Spleen (tissue), 11 donors: ENCODE measurements at regions not wholly inside any gene's neighbourhood (a gene's known extent, or its start where the extent isn't known, plus 50 kb on each side); places are given as distances from the start of the nearest gene placed in this dataset.

Experiments used
- DNase-seq: peaks from one replicate; pipeline ENCODE4 v3.0.0-alpha.2; 2020
- H3K27ac ChIP-seq, 8 donors: fragments of 200-600 bp; sonication (generic) in 7 of 8; 1 replicate in 4 of 8; 2 replicates in 4 of 8; pipeline versions ENCODE4 v1.5.0 to v1.8.0; 2016 to 2021; ENCODE audit warnings: inconsistent platforms in 4 of 8, mild to moderate bottlenecking in 4 of 8, moderate library complexity in 1 of 8
- H3K27me3 ChIP-seq, 7 donors: fragments of 200-600 bp; sonication (generic) in 6 of 7; replicated peaks in 1 of 7; 1 replicate in 4 of 7; 2 replicates in 3 of 7; pipeline versions ENCODE4 v1.5.0 to v1.8.0; 2016 to 2021; ENCODE audit warnings: inconsistent platforms in 3 of 7, mild to moderate bottlenecking in 1 of 7
- H3K36me3 ChIP-seq, 6 donors: fragments of 200-600 bp; sonication (generic) in 5 of 6; 1 replicate in 4 of 6; 2 replicates in 2 of 6; pipeline versions ENCODE4 v1.5.0 to v1.8.0; 2016 to 2021; ENCODE audit warnings: inconsistent platforms in 2 of 6
- H3K4me1 ChIP-seq, 6 donors: fragments of 200-600 bp; sonication (generic) in 5 of 6; 1 replicate in 3 of 6; 2 replicates in 3 of 6; pipeline versions ENCODE4 v1.5.0 to v1.8.0; 2016 to 2021; ENCODE audit warnings: inconsistent platforms in 3 of 6
- H3K4me3 ChIP-seq, 8 donors: fragments of 200-600 bp; sonication (generic) in 7 of 8; 1 replicate in 4 of 8; 2 replicates in 4 of 8; pipeline versions ENCODE4 v1.5.0 to v1.8.0; 2016 to 2021; ENCODE audit warnings: inconsistent platforms in 4 of 8, mild to moderate bottlenecking in 4 of 8, moderate library complexity in 2 of 8
- H3K9me3 ChIP-seq, 8 donors: fragments of 200-600 bp; sonication (generic) in 7 of 8; 1 replicate in 4 of 8; 2 replicates in 4 of 8; pipeline versions ENCODE4 v1.5.0 to v1.8.0; 2016 to 2021; ENCODE audit warnings: inconsistent platforms in 4 of 8
- POLR2A ChIP-seq, 3 donors: fragments of 450-650 bp; IDR thresholded peaks; one replicate each; pipeline ENCODE4 v1.5.1; 2017; ENCODE audit warnings: antibody characterized with exemption in 3 of 3, mild to moderate bottlenecking in 1 of 3
- POLR2AphosphoS5 ChIP-seq, 3 donors: sonication (generic); formaldehyde crosslinking; IDR thresholded peaks; one replicate each; pipeline ENCODE4 v1.5.1; 2017; ENCODE audit warnings: antibody characterized with exemption in 3 of 3
- WGBS, 5 donors: extraction: QIAGEN DNeasy Blood & Tissue Kit in 3 of 5; methylation state at CpG; one replicate each; pipeline versions ENCODE4 v1.1.5 to v1.1.7; 2013 to 2018; 5-methylcytosine and 5-hydroxymethylcytosine counted together
- intact Hi-C: fragments of 100-400 bp; cut with DNase I; formaldehyde crosslinking; loops from one replicate; pipeline ENCODE4 v1.15.0; 2023; ENCODE audit warnings: low total_unique reads
- TF ChIP-seq, protein P1 (sequence below), 11 experiments: fragments of 200-600 bp in 7 of 11; fragments of 450-650 bp in 4 of 11; sonication (generic) in 4 of 11; IDR thresholded peaks in 8 of 11; conservative IDR thresholded peaks in 3 of 11; 1 replicate in 7 of 11; 2 replicates in 4 of 11; pipeline versions ENCODE4 v1.4.0 to v1.8.0; 2016 to 2021; ENCODE audit warnings: antibody characterized with exemption in 11 of 11, inconsistent platforms in 4 of 11, mild to moderate bottlenecking in 1 of 11
- donor health status: healthy with polysubstance abuse.
- donor health status: DM: no; HTN: no; CAD: no; lungs with moderate emphysema.
- donor health status: DM: no; HTN: no; CAD: no.
- donor health status: Bipolar disorder and iron deficiency.
- donor health status: healthy.
- donor health status: DM: no; HTN: no; CAD: no.
- donor health status: DM: yes; HTN: yes; CAD: no.

DNA sequence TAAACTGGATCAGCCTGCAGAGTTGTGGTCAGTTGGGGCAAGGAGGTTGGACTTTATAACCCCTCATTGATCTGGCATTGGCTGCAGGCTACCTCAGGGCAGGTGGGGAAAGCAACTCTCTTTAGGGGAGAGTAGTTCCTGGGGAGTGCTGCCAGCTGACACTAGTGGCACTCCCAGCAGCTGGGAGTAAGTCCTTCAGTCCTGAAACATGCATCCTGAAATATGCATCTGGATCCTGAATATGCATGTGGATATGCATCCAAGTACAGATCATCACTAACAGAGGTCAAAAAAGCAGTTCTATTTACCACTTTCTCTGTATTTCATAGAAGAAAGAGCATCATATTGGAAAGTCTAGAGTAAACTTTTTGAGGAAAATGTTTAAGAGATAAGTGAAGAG, 350.8 kb downstream of the EPM2A start:
- no peaks in the 10 kb centered on the region for H3K27me3 ChIP-seq
- no peaks in the 10 kb centered on the region for H3K9me3 ChIP-seq
- no peak for TF ChIP-seq POLR2A (IDR thresholded peaks at IDR 0.05)
- TF ChIP-seq POLR2AphosphoS5 (IDR thresholded peaks at IDR 0.05), result no peak
- TF ChIP-seq, protein P1, sequence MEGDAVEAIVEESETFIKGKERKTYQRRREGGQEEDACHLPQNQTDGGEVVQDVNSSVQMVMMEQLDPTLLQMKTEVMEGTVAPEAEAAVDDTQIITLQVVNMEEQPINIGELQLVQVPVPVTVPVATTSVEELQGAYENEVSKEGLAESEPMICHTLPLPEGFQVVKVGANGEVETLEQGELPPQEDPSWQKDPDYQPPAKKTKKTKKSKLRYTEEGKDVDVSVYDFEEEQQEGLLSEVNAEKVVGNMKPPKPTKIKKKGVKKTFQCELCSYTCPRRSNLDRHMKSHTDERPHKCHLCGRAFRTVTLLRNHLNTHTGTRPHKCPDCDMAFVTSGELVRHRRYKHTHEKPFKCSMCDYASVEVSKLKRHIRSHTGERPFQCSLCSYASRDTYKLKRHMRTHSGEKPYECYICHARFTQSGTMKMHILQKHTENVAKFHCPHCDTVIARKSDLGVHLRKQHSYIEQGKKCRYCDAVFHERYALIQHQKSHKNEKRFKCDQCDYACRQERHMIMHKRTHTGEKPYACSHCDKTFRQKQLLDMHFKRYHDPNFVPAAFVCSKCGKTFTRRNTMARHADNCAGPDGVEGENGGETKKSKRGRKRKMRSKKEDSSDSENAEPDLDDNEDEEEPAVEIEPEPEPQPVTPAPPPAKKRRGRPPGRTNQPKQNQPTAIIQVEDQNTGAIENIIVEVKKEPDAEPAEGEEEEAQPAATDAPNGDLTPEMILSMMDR (IDR thresholded peaks at IDR 0.05 in 8 of 11, conservative IDR thresholded peaks at IDR 0.05 in 3 of 11), result no peak
- no peaks in the 10 kb centered on the region for H3K4me1 ChIP-seq
- DNase-seq, result no peak
- no peak overlapping the region for H3K27ac ChIP-seq
- H3K4me3 ChIP-seq, result no peak overlapping the region
- intact Hi-C loops, result no loop called here
- H3K36me3 ChIP-seq, result no peaks in the 10 kb centered on the region

- Histone ChIP-seq H3K36me3 (no peaks in the 10 kb centered on the region), H3K27ac (no peak overlapping the region), H3K27me3 (no peaks in the 10 kb centered on the region), H3K4me3 (no peak overlapping the region), H3K4me1 (no peaks in the 10 kb centered on the region), H3K9me3 (no peaks in the 10 kb centered on the region)
- intact Hi-C loops, result no loop called here
- no peak for DNase-seq
- TF ChIP-seq POLR2A (IDR thresholded peaks at IDR 0.05) (no peak), POLR2AphosphoS5 (IDR thresholded peaks at IDR 0.05) (no peak)
- 76 to 93% (median 88%) methylated on average over 1 of the region's 1 CpG for WGBS, 5 donors
Observed at GRCh38 chr6:145396499-145396898, 338.8 kb downstream of the EPM2A start.

DNA sequence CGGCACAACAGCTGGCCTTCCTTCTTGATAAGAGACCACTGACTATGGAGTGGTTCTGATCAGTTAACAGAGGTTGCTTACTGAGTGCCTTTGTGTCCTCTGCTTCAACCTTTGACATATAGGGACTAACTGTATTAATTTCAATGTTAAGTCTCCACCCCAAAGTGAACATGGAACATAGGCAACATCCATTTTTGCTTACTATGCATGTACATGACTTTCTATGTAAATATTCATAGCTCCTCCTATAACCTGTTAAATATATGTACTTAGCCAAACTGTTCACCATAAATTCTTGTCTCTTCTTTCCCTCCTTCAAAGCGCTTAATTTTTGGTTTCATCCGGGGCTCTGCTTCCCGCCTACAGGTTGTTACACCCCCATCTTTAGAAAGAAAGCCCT, 334.8 kb downstream of the EPM2A start:
- H3K9me3 ChIP-seq, result no peaks in the 10 kb centered on the region
- TF ChIP-seq POLR2A (IDR thresholded peaks at IDR 0.05), result no peak
- TF ChIP-seq POLR2AphosphoS5 (IDR thresholded peaks at IDR 0.05), result no peak
- TF ChIP-seq, protein P1 (IDR thresholded peaks at IDR 0.05 in 8 of 11, conservative IDR thresholded peaks at IDR 0.05 in 3 of 11), result no peak
- H3K27me3 ChIP-seq, result no peaks in the 10 kb centered on the region
- H3K4me3 ChIP-seq, result no peak overlapping the region
- H3K4me1 ChIP-seq, result no peaks in the 10 kb centered on the region
- H3K27ac ChIP-seq, result no peak overlapping the region
- no peaks in the 10 kb centered on the region for H3K36me3 ChIP-seq
- intact Hi-C loops, result no loop called here
- WGBS, 5 donors, result 80 to 94% (median 88%) methylated on average over 4 of the region's 4 CpGs
- DNase-seq, result no peak

DNA sequence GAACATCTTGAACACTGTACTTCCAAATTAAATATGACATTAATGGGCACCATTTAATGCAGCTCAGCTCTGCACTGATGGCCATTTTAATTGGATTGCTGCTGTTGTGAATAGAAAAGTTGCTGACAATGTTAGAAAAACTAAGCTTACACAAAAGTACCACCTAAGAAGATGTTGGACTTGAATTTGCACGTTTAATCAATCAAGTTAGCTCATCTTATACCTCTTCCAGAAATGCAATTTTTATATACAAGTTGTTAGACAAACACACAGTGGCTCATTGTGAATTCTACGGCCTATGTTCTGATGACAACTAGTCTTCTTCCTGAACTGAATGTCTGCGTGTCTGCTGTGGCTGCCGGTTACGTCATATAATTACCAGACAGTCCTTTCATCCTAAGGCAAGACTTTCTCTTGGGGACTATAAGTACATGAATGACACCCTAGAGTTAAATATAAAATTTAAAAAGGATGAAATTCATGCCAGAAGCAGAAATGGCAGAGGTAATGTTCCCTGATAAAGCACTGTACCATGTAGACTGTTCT, 330.2 kb downstream of the EPM2A start:
- Histone ChIP-seq H3K9me3 (no peaks in the 10 kb centered on the region), H3K36me3 (no peaks in the 10 kb centered on the region), H3K4me3 (no peak overlapping the region), H3K4me1 (no peaks in the 10 kb centered on the region), H3K27ac (no peak overlapping the region), H3K27me3 (no peaks in the 10 kb centered on the region)
- intact Hi-C loops, result no loop called here
- 78 to 90% (median 85%) methylated on average over 5 of the region's 5 CpGs for WGBS, 5 donors
- DNase-seq, result no peak
- TF ChIP-seq POLR2AphosphoS5 (IDR thresholded peaks at IDR 0.05), result no peak
- TF ChIP-seq POLR2A (IDR thresholded peaks at IDR 0.05), result no peak
- TF ChIP-seq, protein P1 (IDR thresholded peaks at IDR 0.05 in 8 of 11, conservative IDR thresholded peaks at IDR 0.05 in 3 of 11), result no peak

- intact Hi-C loops, result no loop called here
- H3K9me3 ChIP-seq, result no peaks in the 10 kb centered on the region
- no peak overlapping the region for H3K4me3 ChIP-seq
- no peaks in the 10 kb centered on the region for H3K36me3 ChIP-seq
- no peak for DNase-seq
- TF ChIP-seq POLR2A (IDR thresholded peaks at IDR 0.05), result no peak
- TF ChIP-seq, protein P1 (IDR thresholded peaks at IDR 0.05 in 8 of 11, conservative IDR thresholded peaks at IDR 0.05 in 3 of 11), result no peak
- TF ChIP-seq POLR2AphosphoS5 (IDR thresholded peaks at IDR 0.05), result no peak
- H3K27ac ChIP-seq, result no peak overlapping the region
- H3K4me1 ChIP-seq, result no peaks in the 10 kb centered on the region
- H3K27me3 ChIP-seq, result no peaks in the 10 kb centered on the region
- WGBS, 5 donors, result 41 to 55% (median 47%) methylated on average over 4 of the region's 4 CpGs
Observed at GRCh38 chr6:145406783-145407182, 328.5 kb downstream of the EPM2A start.
